Breast epithelium (tissue), 3 donors: ENCODE measurements at regions not wholly inside any gene's neighbourhood (a gene's known extent, or its start where the extent isn't known, plus 50 kb on each side); places are given as distances from the start of the nearest gene placed in this dataset.

Experiments
- CTCF ChIP-seq, 3 donors: fragments of 450-650 bp; IDR thresholded peaks; one replicate each; pipeline ENCODE4 v1.5.1; 2016 to 2017; ENCODE audit warnings: antibody characterized with exemption in 3 of 3, mild to moderate bottlenecking in 3 of 3, moderate library complexity in 3 of 3
- POLR2A ChIP-seq: fragments of 450-650 bp; IDR thresholded peaks from one replicate; pipeline ENCODE4 v1.6.1; 2016; ENCODE audit warnings: antibody characterized with exemption, mild to moderate bottlenecking, moderate library complexity
- POLR2AphosphoS5 ChIP-seq, 3 donors: sonication (generic); formaldehyde crosslinking; IDR thresholded peaks; one replicate each; pipeline ENCODE4 v1.6.1; 2017; ENCODE audit warnings: antibody characterized with exemption in 3 of 3

DNA sequence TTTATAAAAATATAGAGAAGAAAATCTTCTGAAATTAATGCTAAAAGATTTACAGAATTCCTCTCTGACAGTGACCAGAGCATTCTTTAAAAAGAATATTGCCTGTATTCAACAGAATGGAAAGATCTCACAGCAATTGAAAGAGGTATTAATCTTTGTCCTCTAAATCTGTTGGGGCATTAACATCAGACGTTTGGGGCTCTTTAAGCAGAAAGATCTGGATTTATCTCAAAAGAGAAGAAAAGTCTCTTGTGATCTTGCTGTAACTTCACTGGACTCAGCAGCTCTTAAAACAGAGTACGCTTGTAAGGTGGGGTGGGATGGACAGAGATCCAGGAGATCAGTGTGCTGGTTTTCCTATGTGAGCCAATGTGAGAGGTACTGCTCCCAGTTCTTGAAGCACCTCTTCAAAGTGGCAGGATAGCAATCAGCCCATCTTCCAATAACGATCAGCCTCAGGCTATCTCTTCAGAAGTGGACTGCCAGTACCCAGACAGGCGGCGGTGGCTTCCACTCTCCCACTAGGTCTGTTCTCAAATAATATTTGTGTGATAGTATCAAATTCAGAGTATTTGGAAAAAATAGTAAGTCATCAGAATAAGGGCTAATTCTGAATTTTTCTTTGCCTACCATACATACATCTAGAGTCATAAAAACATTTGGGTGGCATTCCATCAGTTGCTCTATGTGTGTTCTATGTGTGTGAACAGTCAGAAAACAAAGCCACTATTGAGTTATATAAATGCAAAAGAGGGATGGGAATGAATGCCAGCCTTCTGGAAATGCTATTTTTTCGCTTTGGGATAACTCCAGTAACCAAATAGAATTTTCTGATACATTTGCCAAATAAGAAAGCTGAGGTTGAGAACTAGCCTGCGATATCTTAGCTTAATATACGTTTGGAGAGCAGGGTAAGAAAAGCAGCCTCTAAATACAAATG lies 237.4 kb upstream of the RGS6 start:
- TF ChIP-seq CTCF (IDR thresholded peaks at IDR 0.05) (no peak), POLR2AphosphoS5 (IDR thresholded peaks at IDR 0.05) (no peak), POLR2A (no peak)
